ENCODE measurements at regions not wholly inside any gene's neighbourhood (a gene's known extent, or its start where the extent isn't known, plus 50 kb on each side); places are given as distances from the start of the nearest gene placed in this dataset.

DNA sequence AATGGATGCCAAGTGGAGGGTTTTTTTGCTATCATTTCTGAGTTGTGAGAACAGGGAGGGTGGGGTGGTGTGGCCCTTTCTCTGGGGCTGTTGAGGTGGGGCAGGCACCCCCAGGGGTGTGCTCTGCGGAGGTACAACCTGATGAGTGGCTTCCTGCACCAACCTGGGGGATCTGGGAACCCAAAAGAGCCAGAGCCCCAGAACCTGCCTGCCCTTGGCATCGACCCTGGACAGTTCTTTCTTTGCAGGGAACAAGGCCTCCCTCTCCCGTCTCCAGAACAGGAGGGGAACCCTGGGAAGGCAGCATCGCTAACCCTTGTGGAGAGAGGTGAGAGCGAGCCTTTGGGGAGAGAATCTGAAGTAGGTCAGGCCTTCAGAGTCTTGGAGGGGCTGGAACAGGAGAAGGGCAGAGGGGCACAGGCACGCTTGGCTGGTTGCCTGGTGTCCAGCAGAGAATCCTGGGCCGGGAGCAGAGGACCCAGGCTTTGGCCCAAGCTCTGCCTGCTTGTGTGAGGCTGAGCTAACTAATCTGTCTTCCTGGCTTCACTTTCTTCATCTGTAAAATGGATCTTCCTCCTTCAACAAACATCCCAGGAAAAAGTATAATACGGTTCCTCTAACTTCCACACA is 84.9 kb downstream of the RHOB start (continued):
- TF ChIP-seq, protein P1, sequence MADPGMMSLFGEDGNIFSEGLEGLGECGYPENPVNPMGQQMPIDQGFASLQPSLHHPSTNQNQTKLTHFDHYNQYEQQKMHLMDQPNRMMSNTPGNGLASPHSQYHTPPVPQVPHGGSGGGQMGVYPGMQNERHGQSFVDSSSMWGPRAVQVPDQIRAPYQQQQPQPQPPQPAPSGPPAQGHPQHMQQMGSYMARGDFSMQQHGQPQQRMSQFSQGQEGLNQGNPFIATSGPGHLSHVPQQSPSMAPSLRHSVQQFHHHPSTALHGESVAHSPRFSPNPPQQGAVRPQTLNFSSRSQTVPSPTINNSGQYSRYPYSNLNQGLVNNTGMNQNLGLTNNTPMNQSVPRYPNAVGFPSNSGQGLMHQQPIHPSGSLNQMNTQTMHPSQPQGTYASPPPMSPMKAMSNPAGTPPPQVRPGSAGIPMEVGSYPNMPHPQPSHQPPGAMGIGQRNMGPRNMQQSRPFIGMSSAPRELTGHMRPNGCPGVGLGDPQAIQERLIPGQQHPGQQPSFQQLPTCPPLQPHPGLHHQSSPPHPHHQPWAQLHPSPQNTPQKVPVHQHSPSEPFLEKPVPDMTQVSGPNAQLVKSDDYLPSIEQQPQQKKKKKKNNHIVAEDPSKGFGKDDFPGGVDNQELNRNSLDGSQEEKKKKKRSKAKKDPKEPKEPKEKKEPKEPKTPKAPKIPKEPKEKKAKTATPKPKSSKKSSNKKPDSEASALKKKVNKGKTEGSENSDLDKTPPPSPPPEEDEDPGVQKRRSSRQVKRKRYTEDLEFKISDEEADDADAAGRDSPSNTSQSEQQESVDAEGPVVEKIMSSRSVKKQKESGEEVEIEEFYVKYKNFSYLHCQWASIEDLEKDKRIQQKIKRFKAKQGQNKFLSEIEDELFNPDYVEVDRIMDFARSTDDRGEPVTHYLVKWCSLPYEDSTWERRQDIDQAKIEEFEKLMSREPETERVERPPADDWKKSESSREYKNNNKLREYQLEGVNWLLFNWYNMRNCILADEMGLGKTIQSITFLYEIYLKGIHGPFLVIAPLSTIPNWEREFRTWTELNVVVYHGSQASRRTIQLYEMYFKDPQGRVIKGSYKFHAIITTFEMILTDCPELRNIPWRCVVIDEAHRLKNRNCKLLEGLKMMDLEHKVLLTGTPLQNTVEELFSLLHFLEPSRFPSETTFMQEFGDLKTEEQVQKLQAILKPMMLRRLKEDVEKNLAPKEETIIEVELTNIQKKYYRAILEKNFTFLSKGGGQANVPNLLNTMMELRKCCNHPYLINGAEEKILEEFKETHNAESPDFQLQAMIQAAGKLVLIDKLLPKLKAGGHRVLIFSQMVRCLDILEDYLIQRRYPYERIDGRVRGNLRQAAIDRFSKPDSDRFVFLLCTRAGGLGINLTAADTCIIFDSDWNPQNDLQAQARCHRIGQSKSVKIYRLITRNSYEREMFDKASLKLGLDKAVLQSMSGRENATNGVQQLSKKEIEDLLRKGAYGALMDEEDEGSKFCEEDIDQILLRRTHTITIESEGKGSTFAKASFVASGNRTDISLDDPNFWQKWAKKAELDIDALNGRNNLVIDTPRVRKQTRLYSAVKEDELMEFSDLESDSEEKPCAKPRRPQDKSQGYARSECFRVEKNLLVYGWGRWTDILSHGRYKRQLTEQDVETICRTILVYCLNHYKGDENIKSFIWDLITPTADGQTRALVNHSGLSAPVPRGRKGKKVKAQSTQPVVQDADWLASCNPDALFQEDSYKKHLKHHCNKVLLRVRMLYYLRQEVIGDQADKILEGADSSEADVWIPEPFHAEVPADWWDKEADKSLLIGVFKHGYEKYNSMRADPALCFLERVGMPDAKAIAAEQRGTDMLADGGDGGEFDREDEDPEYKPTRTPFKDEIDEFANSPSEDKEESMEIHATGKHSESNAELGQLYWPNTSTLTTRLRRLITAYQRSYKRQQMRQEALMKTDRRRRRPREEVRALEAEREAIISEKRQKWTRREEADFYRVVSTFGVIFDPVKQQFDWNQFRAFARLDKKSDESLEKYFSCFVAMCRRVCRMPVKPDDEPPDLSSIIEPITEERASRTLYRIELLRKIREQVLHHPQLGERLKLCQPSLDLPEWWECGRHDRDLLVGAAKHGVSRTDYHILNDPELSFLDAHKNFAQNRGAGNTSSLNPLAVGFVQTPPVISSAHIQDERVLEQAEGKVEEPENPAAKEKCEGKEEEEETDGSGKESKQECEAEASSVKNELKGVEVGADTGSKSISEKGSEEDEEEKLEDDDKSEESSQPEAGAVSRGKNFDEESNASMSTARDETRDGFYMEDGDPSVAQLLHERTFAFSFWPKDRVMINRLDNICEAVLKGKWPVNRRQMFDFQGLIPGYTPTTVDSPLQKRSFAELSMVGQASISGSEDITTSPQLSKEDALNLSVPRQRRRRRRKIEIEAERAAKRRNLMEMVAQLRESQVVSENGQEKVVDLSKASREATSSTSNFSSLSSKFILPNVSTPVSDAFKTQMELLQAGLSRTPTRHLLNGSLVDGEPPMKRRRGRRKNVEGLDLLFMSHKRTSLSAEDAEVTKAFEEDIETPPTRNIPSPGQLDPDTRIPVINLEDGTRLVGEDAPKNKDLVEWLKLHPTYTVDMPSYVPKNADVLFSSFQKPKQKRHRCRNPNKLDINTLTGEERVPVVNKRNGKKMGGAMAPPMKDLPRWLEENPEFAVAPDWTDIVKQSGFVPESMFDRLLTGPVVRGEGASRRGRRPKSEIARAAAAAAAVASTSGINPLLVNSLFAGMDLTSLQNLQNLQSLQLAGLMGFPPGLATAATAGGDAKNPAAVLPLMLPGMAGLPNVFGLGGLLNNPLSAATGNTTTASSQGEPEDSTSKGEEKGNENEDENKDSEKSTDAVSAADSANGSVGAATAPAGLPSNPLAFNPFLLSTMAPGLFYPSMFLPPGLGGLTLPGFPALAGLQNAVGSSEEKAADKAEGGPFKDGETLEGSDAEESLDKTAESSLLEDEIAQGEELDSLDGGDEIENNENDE (IDR thresholded peaks at IDR 0.05; ENCODE audit: insufficient replicate concordance, low read length) = no peak
- TF ChIP-seq GABPA (IDR thresholded peaks at IDR 0.05; ENCODE audit: borderline replicate concordance, insufficient read depth, low read length) (no peak), KDM4A (IDR thresholded peaks at IDR 0.05; ENCODE audit: low read depth, low read length, severe bottlenecking) (no peak), TBP (IDR thresholded peaks at IDR 0.05; ENCODE audit: low read depth, low read length) (no peak), BRCA1 (IDR thresholded peaks at IDR 0.05; ENCODE audit: low read depth, low read length) (no peak), HDAC6 (IDR thresholded peaks at IDR 0.05; ENCODE audit: low read depth, low read length) (no peak), JUND (IDR thresholded peaks at IDR 0.05; ENCODE audit: low read length) (no peak), YY1 (IDR thresholded peaks at IDR 0.05; ENCODE audit: low read depth, low read length) (no peak), TEAD4 (IDR thresholded peaks at IDR 0.05; ENCODE audit: low read depth, low read length) (no peak)
